ENCODE measurements at regions not wholly inside any gene's neighbourhood (a gene's known extent, or its start where the extent isn't known, plus 50 kb on each side); places are given as distances from the start of the nearest gene placed in this dataset.

DNA sequence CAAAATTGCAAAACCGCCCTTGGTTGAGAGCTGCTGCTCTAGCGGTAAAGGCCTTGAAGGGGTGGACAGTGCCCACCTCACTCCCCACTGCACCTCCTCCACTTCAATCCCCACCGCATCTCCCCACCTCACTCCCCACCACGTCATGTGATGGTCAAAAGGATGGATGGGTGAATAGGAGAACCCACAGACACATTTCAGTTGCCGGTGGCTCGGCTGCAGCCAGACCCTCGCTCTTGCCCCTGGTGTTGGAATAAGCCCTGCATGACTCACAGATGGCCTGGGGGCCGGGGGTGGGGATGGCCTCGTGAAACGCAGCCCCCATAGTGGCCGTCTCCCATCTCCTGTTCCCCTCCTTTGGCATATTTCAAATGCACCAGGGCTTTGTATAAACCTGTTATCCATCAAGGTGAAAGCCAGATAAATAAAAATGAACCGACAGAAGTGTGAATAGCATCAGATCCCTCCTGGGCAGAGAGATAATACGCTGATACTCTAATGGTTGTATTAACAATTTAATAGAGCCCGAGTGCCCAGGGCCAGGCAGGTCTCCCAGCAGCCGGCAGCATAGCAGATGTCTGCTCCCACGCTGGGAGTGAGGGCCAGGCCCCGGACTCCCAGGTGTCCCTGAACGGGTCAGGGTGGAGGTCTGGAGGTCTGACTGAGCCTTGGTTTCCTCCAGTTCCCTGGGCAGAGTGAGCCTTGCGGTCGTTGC lies 300.3 kb downstream of the NPHP4 start:
- TF ChIP-seq, protein P1, sequence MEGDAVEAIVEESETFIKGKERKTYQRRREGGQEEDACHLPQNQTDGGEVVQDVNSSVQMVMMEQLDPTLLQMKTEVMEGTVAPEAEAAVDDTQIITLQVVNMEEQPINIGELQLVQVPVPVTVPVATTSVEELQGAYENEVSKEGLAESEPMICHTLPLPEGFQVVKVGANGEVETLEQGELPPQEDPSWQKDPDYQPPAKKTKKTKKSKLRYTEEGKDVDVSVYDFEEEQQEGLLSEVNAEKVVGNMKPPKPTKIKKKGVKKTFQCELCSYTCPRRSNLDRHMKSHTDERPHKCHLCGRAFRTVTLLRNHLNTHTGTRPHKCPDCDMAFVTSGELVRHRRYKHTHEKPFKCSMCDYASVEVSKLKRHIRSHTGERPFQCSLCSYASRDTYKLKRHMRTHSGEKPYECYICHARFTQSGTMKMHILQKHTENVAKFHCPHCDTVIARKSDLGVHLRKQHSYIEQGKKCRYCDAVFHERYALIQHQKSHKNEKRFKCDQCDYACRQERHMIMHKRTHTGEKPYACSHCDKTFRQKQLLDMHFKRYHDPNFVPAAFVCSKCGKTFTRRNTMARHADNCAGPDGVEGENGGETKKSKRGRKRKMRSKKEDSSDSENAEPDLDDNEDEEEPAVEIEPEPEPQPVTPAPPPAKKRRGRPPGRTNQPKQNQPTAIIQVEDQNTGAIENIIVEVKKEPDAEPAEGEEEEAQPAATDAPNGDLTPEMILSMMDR (IDR thresholded peaks at IDR 0.05): no peak
- TF ChIP-seq JUN (CRISPR knock-in tag; IDR thresholded peaks at IDR 0.05) (no peak), FOXP1 (CRISPR knock-in tag; IDR thresholded peaks at IDR 0.05; ENCODE audit: borderline replicate concordance) (no peak), NR1H2 (CRISPR knock-in tag; IDR thresholded peaks at IDR 0.05) (no peak), TEAD4 (CRISPR knock-in tag; IDR thresholded peaks at IDR 0.05) (no peak)
- TF ChIP-seq, protein P2, sequence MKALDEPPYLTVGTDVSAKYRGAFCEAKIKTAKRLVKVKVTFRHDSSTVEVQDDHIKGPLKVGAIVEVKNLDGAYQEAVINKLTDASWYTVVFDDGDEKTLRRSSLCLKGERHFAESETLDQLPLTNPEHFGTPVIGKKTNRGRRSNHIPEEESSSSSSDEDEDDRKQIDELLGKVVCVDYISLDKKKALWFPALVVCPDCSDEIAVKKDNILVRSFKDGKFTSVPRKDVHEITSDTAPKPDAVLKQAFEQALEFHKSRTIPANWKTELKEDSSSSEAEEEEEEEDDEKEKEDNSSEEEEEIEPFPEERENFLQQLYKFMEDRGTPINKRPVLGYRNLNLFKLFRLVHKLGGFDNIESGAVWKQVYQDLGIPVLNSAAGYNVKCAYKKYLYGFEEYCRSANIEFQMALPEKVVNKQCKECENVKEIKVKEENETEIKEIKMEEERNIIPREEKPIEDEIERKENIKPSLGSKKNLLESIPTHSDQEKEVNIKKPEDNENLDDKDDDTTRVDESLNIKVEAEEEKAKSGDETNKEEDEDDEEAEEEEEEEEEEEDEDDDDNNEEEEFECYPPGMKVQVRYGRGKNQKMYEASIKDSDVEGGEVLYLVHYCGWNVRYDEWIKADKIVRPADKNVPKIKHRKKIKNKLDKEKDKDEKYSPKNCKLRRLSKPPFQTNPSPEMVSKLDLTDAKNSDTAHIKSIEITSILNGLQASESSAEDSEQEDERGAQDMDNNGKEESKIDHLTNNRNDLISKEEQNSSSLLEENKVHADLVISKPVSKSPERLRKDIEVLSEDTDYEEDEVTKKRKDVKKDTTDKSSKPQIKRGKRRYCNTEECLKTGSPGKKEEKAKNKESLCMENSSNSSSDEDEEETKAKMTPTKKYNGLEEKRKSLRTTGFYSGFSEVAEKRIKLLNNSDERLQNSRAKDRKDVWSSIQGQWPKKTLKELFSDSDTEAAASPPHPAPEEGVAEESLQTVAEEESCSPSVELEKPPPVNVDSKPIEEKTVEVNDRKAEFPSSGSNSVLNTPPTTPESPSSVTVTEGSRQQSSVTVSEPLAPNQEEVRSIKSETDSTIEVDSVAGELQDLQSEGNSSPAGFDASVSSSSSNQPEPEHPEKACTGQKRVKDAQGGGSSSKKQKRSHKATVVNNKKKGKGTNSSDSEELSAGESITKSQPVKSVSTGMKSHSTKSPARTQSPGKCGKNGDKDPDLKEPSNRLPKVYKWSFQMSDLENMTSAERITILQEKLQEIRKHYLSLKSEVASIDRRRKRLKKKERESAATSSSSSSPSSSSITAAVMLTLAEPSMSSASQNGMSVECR (CRISPR knock-in tag; IDR thresholded peaks at IDR 0.05; ENCODE audit: borderline replicate concordance): no peak
- TF ChIP-seq, protein P3, sequence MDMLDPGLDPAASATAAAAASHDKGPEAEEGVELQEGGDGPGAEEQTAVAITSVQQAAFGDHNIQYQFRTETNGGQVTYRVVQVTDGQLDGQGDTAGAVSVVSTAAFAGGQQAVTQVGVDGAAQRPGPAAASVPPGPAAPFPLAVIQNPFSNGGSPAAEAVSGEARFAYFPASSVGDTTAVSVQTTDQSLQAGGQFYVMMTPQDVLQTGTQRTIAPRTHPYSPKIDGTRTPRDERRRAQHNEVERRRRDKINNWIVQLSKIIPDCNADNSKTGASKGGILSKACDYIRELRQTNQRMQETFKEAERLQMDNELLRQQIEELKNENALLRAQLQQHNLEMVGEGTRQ (CRISPR knock-in tag; IDR thresholded peaks at IDR 0.05): no peak
- TF ChIP-seq, protein P4, sequence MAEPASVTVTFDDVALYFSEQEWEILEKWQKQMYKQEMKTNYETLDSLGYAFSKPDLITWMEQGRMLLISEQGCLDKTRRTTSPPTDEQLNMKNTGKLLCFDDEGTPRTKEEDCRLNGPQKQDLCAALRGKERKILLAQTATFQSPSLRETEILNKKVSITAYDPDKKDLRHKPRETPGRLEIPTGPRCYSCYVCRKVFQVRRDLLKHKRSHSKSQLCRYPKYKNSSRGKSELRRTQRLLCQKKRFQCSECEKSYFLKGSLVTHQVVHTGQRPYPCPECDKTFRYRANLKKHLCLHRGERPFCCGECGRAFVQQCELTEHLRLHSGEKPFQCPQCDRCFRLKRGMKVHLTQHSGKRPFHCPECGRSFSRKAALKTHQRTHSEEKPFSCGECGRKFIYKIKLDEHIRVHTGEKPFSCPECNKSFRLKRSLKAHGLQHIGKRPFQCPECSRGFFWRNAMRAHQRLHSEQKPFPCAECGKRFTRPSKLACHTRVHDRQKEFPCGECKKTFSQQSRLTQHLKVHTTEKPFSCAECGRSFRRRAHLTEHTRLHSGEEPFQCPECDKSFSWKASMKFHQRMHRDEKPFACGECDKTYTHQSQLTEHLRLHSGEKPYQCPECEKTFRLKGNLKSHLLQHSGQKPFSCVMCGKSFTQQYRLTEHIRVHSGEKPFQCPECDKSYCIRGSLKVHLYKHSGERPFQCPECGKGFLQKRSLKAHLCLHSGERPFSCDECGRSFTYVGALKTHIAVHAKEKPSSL (CRISPR knock-in tag; conservative IDR thresholded peaks at IDR 0.05): no peak
- TF ChIP-seq, protein P5, sequence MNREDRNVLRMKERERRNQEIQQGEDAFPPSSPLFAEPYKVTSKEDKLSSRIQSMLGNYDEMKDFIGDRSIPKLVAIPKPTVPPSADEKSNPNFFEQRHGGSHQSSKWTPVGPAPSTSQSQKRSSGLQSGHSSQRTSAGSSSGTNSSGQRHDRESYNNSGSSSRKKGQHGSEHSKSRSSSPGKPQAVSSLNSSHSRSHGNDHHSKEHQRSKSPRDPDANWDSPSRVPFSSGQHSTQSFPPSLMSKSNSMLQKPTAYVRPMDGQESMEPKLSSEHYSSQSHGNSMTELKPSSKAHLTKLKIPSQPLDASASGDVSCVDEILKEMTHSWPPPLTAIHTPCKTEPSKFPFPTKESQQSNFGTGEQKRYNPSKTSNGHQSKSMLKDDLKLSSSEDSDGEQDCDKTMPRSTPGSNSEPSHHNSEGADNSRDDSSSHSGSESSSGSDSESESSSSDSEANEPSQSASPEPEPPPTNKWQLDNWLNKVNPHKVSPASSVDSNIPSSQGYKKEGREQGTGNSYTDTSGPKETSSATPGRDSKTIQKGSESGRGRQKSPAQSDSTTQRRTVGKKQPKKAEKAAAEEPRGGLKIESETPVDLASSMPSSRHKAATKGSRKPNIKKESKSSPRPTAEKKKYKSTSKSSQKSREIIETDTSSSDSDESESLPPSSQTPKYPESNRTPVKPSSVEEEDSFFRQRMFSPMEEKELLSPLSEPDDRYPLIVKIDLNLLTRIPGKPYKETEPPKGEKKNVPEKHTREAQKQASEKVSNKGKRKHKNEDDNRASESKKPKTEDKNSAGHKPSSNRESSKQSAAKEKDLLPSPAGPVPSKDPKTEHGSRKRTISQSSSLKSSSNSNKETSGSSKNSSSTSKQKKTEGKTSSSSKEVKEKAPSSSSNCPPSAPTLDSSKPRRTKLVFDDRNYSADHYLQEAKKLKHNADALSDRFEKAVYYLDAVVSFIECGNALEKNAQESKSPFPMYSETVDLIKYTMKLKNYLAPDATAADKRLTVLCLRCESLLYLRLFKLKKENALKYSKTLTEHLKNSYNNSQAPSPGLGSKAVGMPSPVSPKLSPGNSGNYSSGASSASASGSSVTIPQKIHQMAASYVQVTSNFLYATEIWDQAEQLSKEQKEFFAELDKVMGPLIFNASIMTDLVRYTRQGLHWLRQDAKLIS (CRISPR knock-in tag; IDR thresholded peaks at IDR 0.05; ENCODE audit: borderline replicate concordance): no peak

All from WTC11 (cell line).